Upper lobe of left lung (tissue), 6 donors: ENCODE measurements at regions not wholly inside any gene's neighbourhood (a gene's known extent, or its start where the extent isn't known, plus 50 kb on each side); places are given as distances from the start of the nearest gene placed in this dataset.
A peak's percentile ranks its signal among the peaks of the same experiment; 100 is the strongest.

Experiments used
- ATAC-seq, 2 donors: fragments of 200-7000 bp; cut with Tn5 transposase; one replicate each; pipeline ENCODE4 v1.9.1; 2022; ENCODE audit warnings: mild to moderate bottlenecking in 2 of 2, moderate library complexity in 2 of 2; ENCODE audit not compliant: low FRiP score in 2 of 2
- DNase-seq, 2 donors: peaks; one replicate each; pipeline ENCODE4 v3.0.0-alpha.2; 2019 to 2020
- H3K27ac ChIP-seq, 4 donors: fragments of 200-600 bp; sonication (generic); one replicate each; pipeline ENCODE4 v1.5.1; 2016 to 2019
- H3K27me3 ChIP-seq, 4 donors: fragments of 200-600 bp; sonication (generic); one replicate each; pipeline ENCODE4 v1.5.1; 2017 to 2019
- H3K36me3 ChIP-seq, 4 donors: fragments of 200-600 bp; sonication (generic); one replicate each; pipeline ENCODE4 v1.5.1; 2016 to 2019
- H3K4me1 ChIP-seq, 4 donors: fragments of 200-600 bp; sonication (generic); one replicate each; pipeline ENCODE4 v1.5.1; 2018 to 2019
- H3K4me3 ChIP-seq, 4 donors: fragments of 200-600 bp; sonication (generic); one replicate each; pipeline ENCODE4 v1.5.1; 2017 to 2019; ENCODE audit warnings: mild to moderate bottlenecking in 2 of 4, moderate library complexity in 1 of 4
- H3K9me3 ChIP-seq, 4 donors: fragments of 200-600 bp; sonication (generic); one replicate each; pipeline ENCODE4 v1.5.1; 2018 to 2019
- CTCF ChIP-seq, 6 experiments: fragments of 450-650 bp in 4 of 6; fragments of 200-600 bp in 2 of 6; sonication (generic) in 2 of 6; IDR thresholded peaks; one replicate each; pipeline ENCODE4 v1.5.1; 2016 to 2019; ENCODE audit warnings: antibody characterized with exemption in 6 of 6
- EP300 ChIP-seq, 4 donors: sonication (generic); formaldehyde crosslinking; IDR thresholded peaks; one replicate each; pipeline ENCODE4 v1.5.1; 2017; ENCODE audit warnings: antibody characterized with exemption in 4 of 4, control low read depth in 2 of 4
- POLR2A ChIP-seq, 4 donors: fragments of 450-650 bp; IDR thresholded peaks; one replicate each; pipeline ENCODE4 v1.5.1; 2016 to 2017; ENCODE audit warnings: antibody characterized with exemption in 4 of 4, mild to moderate bottlenecking in 2 of 4
- POLR2AphosphoS5 ChIP-seq, 2 donors: sonication (generic); formaldehyde crosslinking; IDR thresholded peaks; one replicate each; pipeline ENCODE4 v1.5.1; 2017; ENCODE audit warnings: antibody characterized with exemption in 2 of 2
- WGBS, 2 donors: methylation state at CpG; one replicate each; pipeline ENCODE4 v1.1.5; 2017 to 2018; 5-methylcytosine and 5-hydroxymethylcytosine counted together
- donor health status: DM: no; HTN: no; CAD: no; lungs with moderate emphysema.
- donor health status: DM: no; HTN: yes; CAD: no; lungs with severe emphysema.

DNA sequence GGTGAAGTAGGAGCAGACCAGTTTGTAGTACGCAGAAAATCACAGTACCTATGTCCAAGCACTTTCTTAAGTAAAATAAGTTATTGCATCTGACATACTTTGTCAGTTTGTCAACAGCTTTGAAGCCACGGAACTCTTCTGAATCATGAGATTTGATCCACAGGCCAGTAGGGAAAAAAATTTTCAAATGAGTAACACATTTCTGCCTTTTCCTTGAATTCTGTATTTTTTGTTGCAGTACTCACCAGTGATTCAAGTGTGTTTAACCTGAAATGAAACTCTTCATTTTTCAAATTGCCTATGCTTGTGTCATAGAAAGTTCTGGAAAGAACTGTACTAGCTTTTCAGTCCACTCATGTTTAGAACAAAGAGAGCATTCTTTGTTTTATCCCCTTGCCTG lies 337.7 kb downstream of the GATA3 start:
- Histone ChIP-seq H3K27ac (no peak overlapping the region), H3K4me3 (no peak overlapping the region), H3K4me1 (peaks cover 0 to 4% (median 0%) of the 10 kb centered on the region in 4 donors), H3K9me3 (no peaks in the 10 kb centered on the region), H3K27me3 (no peaks in the 10 kb centered on the region), H3K36me3 (no peaks in the 10 kb centered on the region)
- ATAC-seq (no peak), DNase-seq (no peak)
- 75 to 89% methylated on average over 2 of the region's 2 CpGs for WGBS, 2 donors
- TF ChIP-seq POLR2A (IDR thresholded peaks at IDR 0.05) (no peak), EP300 (IDR thresholded peaks at IDR 0.05) (no peak), CTCF (IDR thresholded peaks at IDR 0.05) (no peak)

- TF ChIP-seq EP300 (IDR thresholded peaks at IDR 0.05) = no peak
- peak in 1 of 2 donors; percentile 23 for TF ChIP-seq POLR2AphosphoS5 (IDR thresholded peaks at IDR 0.05)
- H3K27ac ChIP-seq = no peak overlapping the region
- H3K4me1 ChIP-seq = peaks cover 0 to 4% (median 0%) of the 10 kb centered on the region in 4 donors
- DNase-seq (no peak), ATAC-seq (no peak)
- H3K36me3 ChIP-seq = no peaks in the 10 kb centered on the region
- H3K4me3 ChIP-seq = no peak overlapping the region
- 57 to 69% methylated on average over 2 of the region's 2 CpGs for WGBS, 2 donors
- no peaks in the 10 kb centered on the region for H3K27me3 ChIP-seq
- H3K9me3 ChIP-seq = no peaks in the 10 kb centered on the region
These were observed 339.0 kb downstream of the GATA3 start for GRCh38 chr10:8393531-8393930.

- H3K27me3 ChIP-seq = no peaks in the 10 kb centered on the region
- no peak overlapping the region for H3K27ac ChIP-seq
- no peaks in the 10 kb centered on the region for H3K36me3 ChIP-seq
- DNase-seq (no peak), ATAC-seq (no peak)
- TF ChIP-seq POLR2AphosphoS5 (IDR thresholded peaks at IDR 0.05) = no peak
- no peak for TF ChIP-seq CTCF (IDR thresholded peaks at IDR 0.05)
- TF ChIP-seq POLR2A (IDR thresholded peaks at IDR 0.05) = no peak
- TF ChIP-seq EP300 (IDR thresholded peaks at IDR 0.05) = no peak
- 32 to 45% methylated on average over 1 of the region's 1 CpG for WGBS, 2 donors
- peaks cover 0 to 4% (median 0%) of the 10 kb centered on the region in 4 donors for H3K4me1 ChIP-seq
- H3K9me3 ChIP-seq = no peaks in the 10 kb centered on the region
- no peak overlapping the region for H3K4me3 ChIP-seq
These were observed 342.2 kb downstream of the GATA3 start for GRCh38 chr10:8396675-8397074.

- Histone ChIP-seq H3K27me3 (no peaks in the 10 kb centered on the region), H3K36me3 (no peaks in the 10 kb centered on the region), H3K4me3 (no peak overlapping the region), H3K4me1 (no peaks in the 10 kb centered on the region), H3K9me3 (no peaks in the 10 kb centered on the region), H3K27ac (no peak overlapping the region)
- no peak for TF ChIP-seq POLR2A (IDR thresholded peaks at IDR 0.05)
- TF ChIP-seq CTCF (IDR thresholded peaks at IDR 0.05) = no peak
- no peak for TF ChIP-seq POLR2AphosphoS5 (IDR thresholded peaks at IDR 0.05)
- no peak for TF ChIP-seq EP300 (IDR thresholded peaks at IDR 0.05)
- no peak for DNase-seq
- ATAC-seq = no peak
- 17 to 33% methylated on average over 1 of the region's 1 CpG for WGBS, 2 donors
These were observed 344.3 kb downstream of the GATA3 start for GRCh38 chr10:8398771-8399170.

DNA sequence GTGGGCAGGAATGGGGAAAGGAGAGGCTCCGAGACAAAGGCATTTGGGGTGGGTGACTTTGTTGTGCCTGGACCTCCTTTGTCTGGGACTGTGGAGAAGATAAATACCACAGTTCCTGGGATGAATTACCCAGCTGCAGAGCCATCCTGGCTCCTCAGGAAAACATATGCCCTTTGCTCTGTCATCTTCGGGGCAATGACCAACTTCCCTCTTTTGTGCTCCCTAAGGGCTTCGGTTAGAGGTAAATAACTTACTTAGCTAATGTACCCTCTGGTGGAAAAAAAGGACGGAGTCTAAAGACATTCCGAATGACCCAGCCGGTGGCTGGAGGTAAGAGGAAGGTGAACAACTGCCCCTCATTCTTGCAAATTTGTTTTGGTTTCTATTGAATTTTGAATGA lies 345.7 kb downstream of the GATA3 start:
- TF ChIP-seq POLR2A (IDR thresholded peaks at IDR 0.05) (no peak), CTCF (IDR thresholded peaks at IDR 0.05) (no peak), EP300 (IDR thresholded peaks at IDR 0.05) (no peak), POLR2AphosphoS5 (IDR thresholded peaks at IDR 0.05) (no peak)
- Histone ChIP-seq H3K27ac (no peak overlapping the region), H3K27me3 (no peaks in the 10 kb centered on the region), H3K4me3 (no peak overlapping the region), H3K4me1 (no peaks in the 10 kb centered on the region), H3K9me3 (no peaks in the 10 kb centered on the region), H3K36me3 (no peaks in the 10 kb centered on the region)
- ATAC-seq (no peak), DNase-seq (no peak)
- WGBS, 2 donors = 56 to 58% methylated on average over 6 of the region's 6 CpGs
